Hepatocyte (in vitro differentiated cells): ENCODE measurements at regions not wholly inside any gene's neighbourhood (a gene's known extent, or its start where the extent isn't known, plus 50 kb on each side); places are given as distances from the start of the nearest gene placed in this dataset.

ENCODE experiments used
- CTCF ChIP-seq: fragments of 200-600 bp; sonication (generic); IDR thresholded peaks from 2 replicates; pipeline ENCODE4 v1.5.1; 2016; ENCODE audit warnings: antibody characterized with exemption, mild to moderate bottlenecking; ENCODE audit not compliant: poor library complexity
- EZH2 ChIP-seq: fragments of 200-600 bp; sonication (generic); IDR thresholded peaks from 2 replicates; pipeline ENCODE4 v1.6.1; 2016; ENCODE audit warnings: antibody characterized with exemption, mild to moderate bottlenecking, borderline replicate concordance
- EZH2phosphoT487 ChIP-seq: fragments of 200-600 bp; sonication (generic); IDR thresholded peaks from one replicate; pipeline ENCODE4 v1.6.1; 2018; ENCODE audit warnings: antibody characterized with exemption, mild to moderate bottlenecking, low read depth, moderate library complexity; ENCODE audit not compliant: unreplicated experiment, severe bottlenecking

- no peak for TF ChIP-seq EZH2
- TF ChIP-seq CTCF: no peak
- TF ChIP-seq EZH2phosphoT487: no peak
These were observed 400.3 kb downstream of the ARHGEF28 start for GRCh38 chr5:74026310-74026709.
